Endothelial cell of umbilical vein (primary cell): ENCODE measurements at regions not wholly inside any gene's neighbourhood (a gene's known extent, or its start where the extent isn't known, plus 50 kb on each side); places are given as distances from the start of the nearest gene placed in this dataset.

Source experiments
- BruUV-seq: library from RNA; stranded (reverse); fragments of 400-500 nt; replicated peaks from 2 replicates; lab custom pipeline; 2021; lab: Mats Ljungman, UMichigan
- CTCF ChIA-PET: fragments of 300-600, 350-600 bp; sonication (Branson Sonifier 250); formaldehyde crosslinking; loops from one replicate; lab custom pipeline; 2021; ENCODE audit warnings: antibody characterized with exemption, inconsistent platforms; lab: Charles Lee
- POLR2A ChIA-PET: fragments of 300-600, 350-600 bp; sonication (Branson Sonifier 250); formaldehyde crosslinking; loops from one replicate; lab custom pipeline; 2021; ENCODE audit warnings: antibody characterized with exemption, inconsistent platforms; lab: Charles Lee
- DNase-seq: peaks from one replicate; pipeline ENCODE4 v3.0.0-alpha.2; 2011; ENCODE audit warnings: low read depth, low spot score
- FAIRE-seq: peaks from 2 replicates; lab custom pipeline; 2011; peaks lifted over from hg19 to GRCh38; lab: Jason Lieb, UNC
- H2AFZ ChIP-seq: 2 replicates; pipeline ENCODE4 v1.6.0; 2012; ENCODE audit warnings: low read depth, low read length, control low read depth, inconsistent platforms
- H3K27ac ChIP-seq: 2 replicates; pipeline ENCODE4 v1.5.1; 2011; ENCODE audit warnings: low read depth, mild to moderate bottlenecking, control low read depth, low read length, moderate library complexity; ENCODE audit not compliant: insufficient read depth
- H3K27me3 ChIP-seq, 2 experiments: 2 replicates each; pipeline versions ENCODE4 v1.6.0 to v1.6.1; 2011; ENCODE audit warnings: low read length in 2 of 2, mixed read lengths in 1 of 2; ENCODE audit not compliant: control insufficient read depth in 2 of 2, insufficient read depth in 2 of 2
- H3K36me3 ChIP-seq, 2 experiments: 2 replicates in 1 of 2; 3 replicates in 1 of 2; pipeline ENCODE4 v1.5.1; 2011; ENCODE audit warnings: low read length in 2 of 2, mild to moderate bottlenecking in 1 of 2, moderate library complexity in 1 of 2; ENCODE audit not compliant: control insufficient read depth in 2 of 2, insufficient read depth in 2 of 2; ENCODE audit errors: extremely low read depth in 1 of 2
- H3K4me1 ChIP-seq: 3 replicates; pipeline ENCODE4 v1.5.1; 2011; ENCODE audit warnings: mild to moderate bottlenecking, low read length; ENCODE audit not compliant: control insufficient read depth, insufficient read depth; ENCODE audit errors: extremely low read depth
- H3K4me2 ChIP-seq: 2 replicates; pipeline ENCODE4 v1.6.1; 2011; ENCODE audit warnings: low read length, control low read depth, mixed read lengths; ENCODE audit not compliant: insufficient read depth
- H3K4me3 ChIP-seq, 3 experiments: fragments of 200-600 bp in 1 of 3; sonication (generic), shearing (Covaris generic) in 1 of 3; replicated peaks in 1 of 3; 2 replicates each; pipeline ENCODE4 v1.5.1; 2011 to 2016; ENCODE audit warnings: control low read depth in 3 of 3, low read length in 3 of 3, mild to moderate bottlenecking in 2 of 3, inconsistent platforms in 1 of 3, low read depth in 1 of 3, moderate library complexity in 1 of 3; ENCODE audit not compliant: insufficient read depth in 1 of 3
- H3K79me2 ChIP-seq: 2 replicates; pipeline ENCODE4 v1.6.0; 2012; ENCODE audit warnings: low read length, inconsistent platforms; ENCODE audit not compliant: control insufficient read depth, insufficient read depth
- H3K9ac ChIP-seq: replicated peaks from 2 replicates; pipeline ENCODE3; 2011; ENCODE audit warnings: low read length, control low read depth; ENCODE audit not compliant: insufficient read depth; ENCODE audit errors: extremely low read depth
- H3K9me1 ChIP-seq: replicated peaks from 3 replicates; pipeline ENCODE4 v1.6.0; 2011; ENCODE audit warnings: mild to moderate bottlenecking, low read length; ENCODE audit not compliant: control insufficient read depth, insufficient read depth; ENCODE audit errors: extremely low read depth
- H3K9me3 ChIP-seq: replicated peaks from 2 replicates; pipeline ENCODE4 v1.5.1; 2012; ENCODE audit warnings: low read length, inconsistent platforms; ENCODE audit not compliant: control insufficient read depth, insufficient read depth
- H4K20me1 ChIP-seq: replicated peaks from 2 replicates; pipeline ENCODE3; 2011; ENCODE audit warnings: mild to moderate bottlenecking, low read length; ENCODE audit not compliant: control insufficient read depth, insufficient read depth; ENCODE audit errors: extremely low read depth
- EZH2 ChIP-seq: IDR thresholded peaks from 2 replicates; pipeline ENCODE4 v1.6.1; 2012; ENCODE audit warnings: borderline replicate concordance, low read depth, mild to moderate bottlenecking, moderate library complexity, low read length, inconsistent platforms; ENCODE audit not compliant: severe bottlenecking
- FOS ChIP-seq: IDR thresholded peaks from 2 replicates; pipeline ENCODE4 v1.6.1; 2011; ENCODE audit warnings: mild to moderate bottlenecking, low read length, moderate library complexity, borderline replicate concordance; ENCODE audit not compliant: insufficient read depth
- GATA2 ChIP-seq: IDR thresholded peaks from 2 replicates; pipeline ENCODE4 v1.7.0; 2011; ENCODE audit warnings: low read depth, mild to moderate bottlenecking, moderate library complexity, mixed read lengths, low read length; ENCODE audit not compliant: insufficient read length, insufficient read depth
- JUN ChIP-seq: IDR thresholded peaks from 2 replicates; pipeline ENCODE4 v1.6.1; 2011; ENCODE audit warnings: borderline replicate concordance, low read depth; ENCODE audit not compliant: insufficient read length, insufficient read depth
- MYC ChIP-seq: IDR thresholded peaks from one replicate; pipeline ENCODE4 v1.6.1; 2011; ENCODE audit warnings: mild to moderate bottlenecking, low read depth, low read length
- POLR2A ChIP-seq: IDR thresholded peaks from 2 replicates; pipeline ENCODE4 v1.6.1; 2012; ENCODE audit warnings: low read depth, mild to moderate bottlenecking, control low read depth, low read length
- POLR2AphosphoS5 ChIP-seq: IDR thresholded peaks from 2 replicates; pipeline ENCODE4 v1.6.1; 2012; ENCODE audit warnings: low read depth, mild to moderate bottlenecking, control low read depth, low read length, moderate library complexity; ENCODE audit not compliant: insufficient read depth
- dilution Hi-C: fragments of 300-500 bp; cut with MboI; formaldehyde crosslinking; loops from one replicate; pipeline ENCODE4 v1.15.0; 2019; ENCODE audit warnings: low sequenced_read_pairs; ENCODE audit not compliant: extremely low pct_ligation_motif_present
- intact Hi-C: fragments of 100-400 bp; cut with micrococcal nuclease; formaldehyde crosslinking; loops from one replicate; pipeline ENCODE4 v1.10.0; 2022
- TF ChIP-seq, protein P1 (sequence below): IDR thresholded peaks from 2 replicates; pipeline ENCODE4 v1.6.1; 2011; ENCODE audit not compliant: insufficient read depth, insufficient read length
- TF ChIP-seq, protein P2 (sequence below), 2 donors: IDR thresholded peaks; 1 replicate in 1 of 2; 2 replicates in 1 of 2; pipeline ENCODE4 v1.5.1; 2011; ENCODE audit warnings: low read length in 2 of 2, mild to moderate bottlenecking in 2 of 2, moderate library complexity in 2 of 2, control low read depth in 1 of 2, inconsistent platforms in 1 of 2, low read depth in 1 of 2; ENCODE audit not compliant: insufficient read depth in 1 of 2; ENCODE audit errors: extremely low read depth in 1 of 2

DNA sequence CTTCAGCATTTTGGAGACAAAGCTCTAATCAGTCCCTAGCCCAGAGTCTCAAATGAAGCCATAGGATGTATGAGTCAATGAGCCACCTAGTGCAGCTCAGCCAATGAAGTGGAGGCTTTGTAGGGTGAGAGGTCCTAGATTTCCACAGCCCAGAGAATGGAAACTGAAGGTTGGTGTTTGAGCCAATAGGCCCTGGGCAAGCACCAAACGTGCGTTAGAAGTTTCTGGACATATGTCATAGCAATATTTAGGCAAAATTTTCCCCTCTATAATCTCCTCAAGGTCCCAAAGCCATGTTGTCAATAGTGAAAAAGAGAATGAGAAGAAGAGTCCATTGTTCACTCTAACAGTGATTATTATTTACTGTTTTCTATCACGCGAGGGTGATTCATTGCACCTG lies 361.3 kb downstream of the PLPP3 start:
- CTCF ChIA-PET, result no interaction called here
- dilution Hi-C loops, result no loop called here
- no TSS peak for BruUV-seq

More for the DNA sequence above, 361.3 kb downstream of the PLPP3 start:
- H3K9me1 ChIP-seq, result no peaks in the 10 kb centered on the region
- no peaks in the 10 kb centered on the region for H3K79me2 ChIP-seq
- no peak overlapping the region for H3K9ac ChIP-seq
- no peak overlapping the region for H2AFZ ChIP-seq
- TF ChIP-seq, protein P1, sequence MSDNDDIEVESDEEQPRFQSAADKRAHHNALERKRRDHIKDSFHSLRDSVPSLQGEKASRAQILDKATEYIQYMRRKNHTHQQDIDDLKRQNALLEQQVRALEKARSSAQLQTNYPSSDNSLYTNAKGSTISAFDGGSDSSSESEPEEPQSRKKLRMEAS, result no peak
- TF ChIP-seq POLR2A (no peak), MYC (no peak), JUN (no peak), GATA2 (no peak), EZH2 (no peak), POLR2AphosphoS5 (no peak), FOS (no peak)
- TF ChIP-seq, protein P2, sequence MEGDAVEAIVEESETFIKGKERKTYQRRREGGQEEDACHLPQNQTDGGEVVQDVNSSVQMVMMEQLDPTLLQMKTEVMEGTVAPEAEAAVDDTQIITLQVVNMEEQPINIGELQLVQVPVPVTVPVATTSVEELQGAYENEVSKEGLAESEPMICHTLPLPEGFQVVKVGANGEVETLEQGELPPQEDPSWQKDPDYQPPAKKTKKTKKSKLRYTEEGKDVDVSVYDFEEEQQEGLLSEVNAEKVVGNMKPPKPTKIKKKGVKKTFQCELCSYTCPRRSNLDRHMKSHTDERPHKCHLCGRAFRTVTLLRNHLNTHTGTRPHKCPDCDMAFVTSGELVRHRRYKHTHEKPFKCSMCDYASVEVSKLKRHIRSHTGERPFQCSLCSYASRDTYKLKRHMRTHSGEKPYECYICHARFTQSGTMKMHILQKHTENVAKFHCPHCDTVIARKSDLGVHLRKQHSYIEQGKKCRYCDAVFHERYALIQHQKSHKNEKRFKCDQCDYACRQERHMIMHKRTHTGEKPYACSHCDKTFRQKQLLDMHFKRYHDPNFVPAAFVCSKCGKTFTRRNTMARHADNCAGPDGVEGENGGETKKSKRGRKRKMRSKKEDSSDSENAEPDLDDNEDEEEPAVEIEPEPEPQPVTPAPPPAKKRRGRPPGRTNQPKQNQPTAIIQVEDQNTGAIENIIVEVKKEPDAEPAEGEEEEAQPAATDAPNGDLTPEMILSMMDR (IDR thresholded peaks at IDR 0.05; ENCODE audit: extremely low read depth in 1 of 2, insufficient read depth in 1 of 2, low read depth in 1 of 2, low read length in 2 of 2), result no peak
- no peaks in the 10 kb centered on the region for H3K36me3 ChIP-seq
- no peak overlapping the region for H3K27ac ChIP-seq
- POLR2A ChIA-PET, result no interaction called here
- no peak overlapping the region for H3K4me3 ChIP-seq
- no peaks in the 10 kb centered on the region for H3K27me3 ChIP-seq
- H3K4me1 ChIP-seq, result no peaks in the 10 kb centered on the region
- H3K9me3 ChIP-seq, result no peaks in the 10 kb centered on the region
- intact Hi-C loops, result no loop called here
- no peaks in the 10 kb centered on the region for H4K20me1 ChIP-seq
- FAIRE-seq (no peak), DNase-seq (no peak)
- no peak overlapping the region for H3K4me2 ChIP-seq
